AG04450 (cell line): ENCODE measurements at regions not wholly inside any gene's neighbourhood (a gene's known extent, or its start where the extent isn't known, plus 50 kb on each side); places are given as distances from the start of the nearest gene placed in this dataset.

Source experiments
- CTCF ChIA-PET: fragments of 300-600, 350-600 bp; formaldehyde crosslinking; extraction: SDS; loops from one replicate; lab custom pipeline; 2022; ENCODE audit warnings: antibody characterized with exemption, inconsistent platforms; lab: Charles Lee
- POLR2A ChIA-PET: fragments of 350-600 bp; formaldehyde crosslinking; extraction: SDS; loops from one replicate; lab custom pipeline; 2021; ENCODE audit warnings: antibody characterized with exemption, inconsistent platforms; lab: Yijun Ruan, JAX
- DNase-seq: peaks from one replicate; pipeline ENCODE4 v3.0.0-alpha.2; 2011; ENCODE audit warnings: low read depth, low spot score
- H3K27ac ChIP-seq: one replicate; pipeline ENCODE4 v1.5.1; 2012; ENCODE audit warnings: low read depth, low read length, control low read depth
- H3K27me3 ChIP-seq: one replicate; pipeline ENCODE4 v1.6.0; 2012; ENCODE audit warnings: low read length; ENCODE audit not compliant: control insufficient read depth, insufficient read depth
- H3K4me3 ChIP-seq: 2 replicates; pipeline ENCODE4 v1.5.1; 2011; ENCODE audit warnings: mild to moderate bottlenecking, low read depth, low read length, control low read depth
- H3K9me3 ChIP-seq: 2 replicates; pipeline ENCODE4 v1.5.1; 2012; ENCODE audit warnings: low read length; ENCODE audit not compliant: control insufficient read depth, insufficient read depth
- CTCF ChIP-seq: IDR thresholded peaks from 2 replicates; pipeline ENCODE4 v1.5.1; 2011; ENCODE audit warnings: low read depth, low read length, control low read depth, inconsistent platforms

- POLR2A ChIA-PET = no interaction called here
- no peak for DNase-seq
- TF ChIP-seq CTCF = no peak
Observed at GRCh38 chr7:115125312-115125711, 203.4 kb downstream of the MDFIC start.

GRCh38 chr7:115124409-115124939 lies 202.6 kb downstream of the MDFIC start:
- no peaks in the 10 kb centered on the region for H3K9me3 ChIP-seq
- no peak overlapping the region for H3K4me3 ChIP-seq
- no peak for DNase-seq
- H3K27ac ChIP-seq = no peak overlapping the region
- ChIA-PET CTCF (no interaction called here), POLR2A (no interaction called here)
- no peak for TF ChIP-seq CTCF
- H3K27me3 ChIP-seq = no peaks in the 10 kb centered on the region

More at GRCh38 chr7:115125312-115125711, 203.4 kb downstream of the MDFIC start:
- Histone ChIP-seq H3K9me3 (no peaks in the 10 kb centered on the region), H3K27ac (no peak overlapping the region), H3K27me3 (no peaks in the 10 kb centered on the region), H3K4me3 (no peak overlapping the region)
- CTCF ChIA-PET = no interaction called here

- ChIA-PET CTCF (no interaction called here), POLR2A (no interaction called here)
- no peak overlapping the region for H3K4me3 ChIP-seq
- H3K27ac ChIP-seq = no peak overlapping the region
- H3K27me3 ChIP-seq = no peaks in the 10 kb centered on the region
- no peak for TF ChIP-seq CTCF
- DNase-seq = no peak
- no peaks in the 10 kb centered on the region for H3K9me3 ChIP-seq
Observed at GRCh38 chr7:115123441-115123840, 201.5 kb downstream of the MDFIC start.

- no peaks in the 10 kb centered on the region for H3K9me3 ChIP-seq
- ChIA-PET CTCF (no interaction called here), POLR2A (no interaction called here)
- no peak overlapping the region for H3K4me3 ChIP-seq
- no peak for TF ChIP-seq CTCF
- H3K27me3 ChIP-seq = no peaks in the 10 kb centered on the region
- no peak overlapping the region for H3K27ac ChIP-seq
- no peak for DNase-seq
Observed at GRCh38 chr7:115122388-115122787, 200.5 kb downstream of the MDFIC start.

- H3K27ac ChIP-seq = no peak overlapping the region
- TF ChIP-seq CTCF = no peak
- H3K4me3 ChIP-seq = no peak overlapping the region
- DNase-seq = no peak
- H3K27me3 ChIP-seq = no peaks in the 10 kb centered on the region
- H3K9me3 ChIP-seq = no peaks in the 10 kb centered on the region
- ChIA-PET POLR2A (no interaction called here), CTCF (no interaction called here)
Observed at GRCh38 chr7:115117748-115118147, 195.9 kb downstream of the MDFIC start.
